ENCODE measurements at regions not wholly inside any gene's neighbourhood (a gene's known extent, or its start where the extent isn't known, plus 50 kb on each side); places are given as distances from the start of the nearest gene placed in this dataset.

GRCh38 chr16:52212841-52213240 is 334.1 kb downstream of the TOX3 start:
- no peaks in the 10 kb centered on the region for H3K27me3 ChIP-seq (ENCODE audit: insufficient read depth, poor library complexity, severe bottlenecking)
- H3K27ac ChIP-seq (replicated peaks), result no peak overlapping the region
- no peak for TF ChIP-seq GABPA (IDR thresholded peaks at IDR 0.05; ENCODE audit: low read depth)
- TF ChIP-seq REST (IDR thresholded peaks at IDR 0.05; ENCODE audit: insufficient replicate concordance, low read depth), result no peak
- no peak for TF ChIP-seq CTCF (IDR thresholded peaks at IDR 0.05; ENCODE audit: insufficient read depth, low read length)
- no peak for TF ChIP-seq POLR2AphosphoS5 (IDR thresholded peaks at IDR 0.05; ENCODE audit: low read depth)
- TF ChIP-seq SPI1 (IDR thresholded peaks at IDR 0.05; ENCODE audit: borderline replicate concordance, low read depth), result no peak
- DNase-seq (ENCODE audit: low read depth in 1 of 2, low spot score in 1 of 2), result no peak
- H3K4me3 ChIP-seq (replicated peaks; ENCODE audit: insufficient read depth, low read length), result no peak overlapping the region

- no peak overlapping the region for H3K27ac ChIP-seq (replicated peaks)
- no peak for DNase-seq (ENCODE audit: low read depth in 1 of 2, low spot score in 1 of 2)
- TF ChIP-seq SPI1 (IDR thresholded peaks at IDR 0.05; ENCODE audit: borderline replicate concordance, low read depth), result no peak
- no peak for TF ChIP-seq CTCF (IDR thresholded peaks at IDR 0.05; ENCODE audit: insufficient read depth, low read length)
- no peak for TF ChIP-seq REST (IDR thresholded peaks at IDR 0.05; ENCODE audit: insufficient replicate concordance, low read depth)
- TF ChIP-seq POLR2AphosphoS5 (IDR thresholded peaks at IDR 0.05; ENCODE audit: low read depth), result no peak
- TF ChIP-seq GABPA (IDR thresholded peaks at IDR 0.05; ENCODE audit: low read depth), result no peak
- no peaks in the 10 kb centered on the region for H3K27me3 ChIP-seq (ENCODE audit: insufficient read depth, poor library complexity, severe bottlenecking)
- no peak overlapping the region for H3K4me3 ChIP-seq (replicated peaks; ENCODE audit: insufficient read depth, low read length)
Measured at GRCh38 chr16:52209227-52209626, 337.7 kb downstream of the TOX3 start.

GRCh38 chr16:52203096-52203495 is 343.8 kb downstream of the TOX3 start:
- Histone ChIP-seq H3K27ac (replicated peaks) (no peak overlapping the region), H3K27me3 (ENCODE audit: insufficient read depth, poor library complexity, severe bottlenecking) (no peaks in the 10 kb centered on the region), H3K4me3 (replicated peaks; ENCODE audit: insufficient read depth, low read length) (no peak overlapping the region)
- DNase-seq (ENCODE audit: low read depth in 1 of 2, low spot score in 1 of 2), result no peak
- TF ChIP-seq REST (IDR thresholded peaks at IDR 0.05; ENCODE audit: insufficient replicate concordance, low read depth) (no peak), CTCF (IDR thresholded peaks at IDR 0.05; ENCODE audit: insufficient read depth, low read length) (no peak), SPI1 (IDR thresholded peaks at IDR 0.05; ENCODE audit: borderline replicate concordance, low read depth) (no peak)

Data from HL-60 (cell line).